Vagina (tissue), 2 donors: ENCODE measurements at regions not wholly inside any gene's neighbourhood (a gene's known extent, or its start where the extent isn't known, plus 50 kb on each side); places are given as distances from the start of the nearest gene placed in this dataset.

Source experiments
- POLR2A ChIP-seq, 2 donors: fragments of 450-650 bp; IDR thresholded peaks; one replicate each; pipeline ENCODE4 v1.6.1; 2017; ENCODE audit warnings: antibody characterized with exemption in 2 of 2, mild to moderate bottlenecking in 2 of 2, moderate library complexity in 2 of 2
- POLR2AphosphoS5 ChIP-seq, 2 donors: sonication (generic); formaldehyde crosslinking; IDR thresholded peaks; one replicate each; pipeline ENCODE4 v1.9.0; 2017; ENCODE audit warnings: antibody characterized with exemption in 2 of 2, mild to moderate bottlenecking in 2 of 2, low read depth in 1 of 2; ENCODE audit not compliant: insufficient read depth in 1 of 2
- TF ChIP-seq, protein P1 (sequence below), 3 experiments: fragments of 450-650 bp in 2 of 3; fragments of 200-600 bp in 1 of 3; sonication (generic) in 1 of 3; IDR thresholded peaks; one replicate each; pipeline ENCODE4 v1.5.1; 2017 to 2019; ENCODE audit warnings: antibody characterized with exemption in 3 of 3, mild to moderate bottlenecking in 2 of 3, moderate library complexity in 2 of 3

DNA sequence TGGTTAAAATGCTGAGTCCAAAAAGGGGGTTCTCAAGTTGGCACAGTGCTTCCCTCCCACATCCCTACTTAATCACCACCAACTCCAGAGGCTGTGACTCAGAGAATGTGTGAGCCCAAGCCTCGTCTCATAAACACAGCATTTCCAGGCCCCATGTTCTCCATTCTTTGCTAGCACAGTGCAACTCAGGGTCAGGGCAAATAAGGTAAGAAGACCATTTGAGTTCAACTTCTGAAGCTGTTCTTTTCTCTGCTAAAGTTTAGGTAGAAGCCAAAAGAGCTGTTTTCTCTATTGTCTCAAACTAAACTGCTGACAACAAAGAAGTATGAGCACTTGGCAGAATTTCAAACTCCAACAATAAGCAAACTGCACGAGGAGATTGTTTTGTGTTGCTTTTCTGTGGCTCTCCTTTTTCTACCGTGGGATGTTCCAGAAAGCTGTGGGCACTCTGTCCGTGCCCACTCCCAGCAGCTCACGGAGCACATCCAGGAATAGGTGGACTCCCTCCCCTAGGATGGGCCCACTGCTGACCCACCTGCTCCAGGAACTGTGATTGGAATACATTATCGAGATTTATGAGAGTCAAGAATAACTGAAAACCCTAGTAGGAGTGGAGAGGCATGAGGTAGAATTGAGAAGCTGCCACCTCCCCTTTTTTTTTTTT, 494.3 kb downstream of the COG6 start:
- TF ChIP-seq POLR2A (IDR thresholded peaks at IDR 0.05): no peak
- TF ChIP-seq, protein P1, sequence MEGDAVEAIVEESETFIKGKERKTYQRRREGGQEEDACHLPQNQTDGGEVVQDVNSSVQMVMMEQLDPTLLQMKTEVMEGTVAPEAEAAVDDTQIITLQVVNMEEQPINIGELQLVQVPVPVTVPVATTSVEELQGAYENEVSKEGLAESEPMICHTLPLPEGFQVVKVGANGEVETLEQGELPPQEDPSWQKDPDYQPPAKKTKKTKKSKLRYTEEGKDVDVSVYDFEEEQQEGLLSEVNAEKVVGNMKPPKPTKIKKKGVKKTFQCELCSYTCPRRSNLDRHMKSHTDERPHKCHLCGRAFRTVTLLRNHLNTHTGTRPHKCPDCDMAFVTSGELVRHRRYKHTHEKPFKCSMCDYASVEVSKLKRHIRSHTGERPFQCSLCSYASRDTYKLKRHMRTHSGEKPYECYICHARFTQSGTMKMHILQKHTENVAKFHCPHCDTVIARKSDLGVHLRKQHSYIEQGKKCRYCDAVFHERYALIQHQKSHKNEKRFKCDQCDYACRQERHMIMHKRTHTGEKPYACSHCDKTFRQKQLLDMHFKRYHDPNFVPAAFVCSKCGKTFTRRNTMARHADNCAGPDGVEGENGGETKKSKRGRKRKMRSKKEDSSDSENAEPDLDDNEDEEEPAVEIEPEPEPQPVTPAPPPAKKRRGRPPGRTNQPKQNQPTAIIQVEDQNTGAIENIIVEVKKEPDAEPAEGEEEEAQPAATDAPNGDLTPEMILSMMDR (IDR thresholded peaks at IDR 0.05): no peak
- TF ChIP-seq POLR2AphosphoS5 (IDR thresholded peaks at IDR 0.05; ENCODE audit: insufficient read depth in 1 of 2, low read depth in 1 of 2): peak; percentile 20 to 75
